Hypothalamus (tissue), 51 donors: ENCODE measurements at regions not wholly inside any gene's neighbourhood (a gene's known extent, or its start where the extent isn't known, plus 50 kb on each side); places are given as distances from the start of the nearest gene placed in this dataset.

ENCODE experiments used
- DNase-seq, 51 donors: peaks; one replicate each; lab custom pipeline; 2025; lab: John Stamatoyannopoulos, UW

DNA sequence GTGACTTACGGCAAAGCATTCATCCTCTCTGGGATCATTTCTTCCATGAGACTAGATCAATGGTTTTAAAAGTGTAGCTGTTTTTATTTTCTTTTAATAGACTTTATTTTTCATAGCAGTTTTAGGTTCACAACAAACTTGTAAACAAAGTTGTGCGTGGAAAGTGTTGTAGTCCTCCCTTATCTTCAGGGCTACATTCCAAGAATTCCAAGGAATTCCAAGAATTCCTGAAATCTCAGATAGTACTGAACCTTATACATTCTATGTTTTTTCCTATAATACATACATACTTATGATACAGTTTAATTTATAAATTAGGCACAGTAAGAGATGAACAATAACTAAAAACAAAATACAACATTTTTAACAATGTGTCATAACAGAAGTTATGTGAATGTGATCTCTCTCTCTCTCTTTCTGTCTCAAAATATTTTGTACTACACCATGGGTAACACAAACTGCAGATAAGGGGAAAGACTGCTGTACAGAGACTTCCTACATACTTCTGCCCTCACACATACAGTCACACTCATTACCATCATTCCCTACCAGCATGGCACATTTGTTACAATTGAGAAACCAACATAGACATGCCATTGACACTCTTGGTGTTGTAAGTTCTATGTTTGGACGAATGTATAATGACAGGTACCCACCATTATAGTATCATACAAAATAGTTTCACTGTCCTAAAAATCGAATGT, 1933.2 kb upstream of the WWC1 start:
- DNase-seq: no peak

DNA sequence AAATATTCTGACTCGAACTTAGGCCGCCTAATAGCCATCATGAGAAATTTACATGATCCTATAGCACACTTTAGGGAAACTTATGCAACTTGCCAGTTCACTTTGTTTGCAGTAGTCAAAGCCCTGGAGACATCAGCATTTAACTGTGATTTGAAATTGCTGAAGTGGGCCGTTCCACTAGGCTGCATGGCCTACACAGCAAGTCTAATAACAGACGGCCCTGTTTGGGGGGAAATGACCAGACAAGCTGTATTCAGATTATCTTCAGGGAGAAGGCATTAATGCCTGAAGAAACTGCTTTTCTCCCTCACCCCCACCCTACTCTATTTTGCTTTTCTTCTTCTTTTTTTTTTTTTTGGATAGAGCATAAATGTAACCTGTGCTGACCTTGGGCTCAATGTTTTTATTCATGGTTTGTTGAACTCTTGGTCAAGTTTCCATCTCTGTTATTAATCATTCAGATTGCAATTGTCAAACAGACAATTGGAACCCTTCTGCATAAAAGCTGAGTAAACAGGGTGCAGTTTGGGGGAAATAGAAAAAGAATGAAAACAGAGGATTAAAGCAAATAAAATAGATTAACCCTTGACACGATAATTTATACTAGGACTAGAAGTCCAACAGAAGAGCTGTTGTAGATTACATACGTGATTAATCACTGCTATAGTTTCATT, 1928.2 kb upstream of the WWC1 start:
- no peak for DNase-seq

DNA sequence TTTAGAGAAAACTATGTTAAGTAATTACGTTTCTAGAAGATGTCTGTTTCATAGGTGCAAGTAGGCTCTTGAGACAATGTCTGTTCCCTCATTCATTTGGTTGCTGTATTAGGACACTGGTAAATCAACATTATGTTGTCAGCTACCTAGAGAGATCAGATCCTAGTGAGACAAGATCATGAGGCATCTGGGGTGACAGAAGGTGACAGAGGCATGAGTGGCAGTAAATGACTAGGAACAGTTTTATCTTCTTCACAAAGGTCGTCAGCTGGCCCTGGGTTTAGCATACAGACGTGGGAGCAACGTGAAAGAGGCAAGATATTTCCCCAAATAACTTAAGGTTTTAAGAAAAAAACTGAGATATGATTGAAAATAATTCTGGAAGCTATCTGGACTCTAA, 1926.3 kb upstream of the WWC1 start:
- no peak for DNase-seq

DNA sequence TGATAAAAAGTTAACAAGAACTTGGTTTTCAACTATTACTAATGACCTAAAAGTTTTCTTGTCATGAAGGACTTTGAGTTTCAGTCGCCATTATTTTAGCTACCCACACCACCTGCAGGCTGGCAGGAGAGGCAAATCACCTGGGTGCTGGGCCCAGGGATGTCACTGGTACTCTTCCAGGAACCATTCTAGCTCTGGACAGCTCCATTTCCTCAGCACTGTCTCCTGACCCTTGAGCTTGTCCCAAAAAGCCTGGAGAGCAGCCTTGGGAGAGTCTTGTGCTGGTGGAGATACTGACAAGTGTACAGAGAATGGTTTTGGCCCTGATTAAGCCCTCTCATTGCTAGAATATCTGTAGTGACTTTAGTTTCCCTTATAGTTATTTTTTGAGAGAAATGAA, 1924.1 kb upstream of the WWC1 start:
- no peak for DNase-seq

DNA sequence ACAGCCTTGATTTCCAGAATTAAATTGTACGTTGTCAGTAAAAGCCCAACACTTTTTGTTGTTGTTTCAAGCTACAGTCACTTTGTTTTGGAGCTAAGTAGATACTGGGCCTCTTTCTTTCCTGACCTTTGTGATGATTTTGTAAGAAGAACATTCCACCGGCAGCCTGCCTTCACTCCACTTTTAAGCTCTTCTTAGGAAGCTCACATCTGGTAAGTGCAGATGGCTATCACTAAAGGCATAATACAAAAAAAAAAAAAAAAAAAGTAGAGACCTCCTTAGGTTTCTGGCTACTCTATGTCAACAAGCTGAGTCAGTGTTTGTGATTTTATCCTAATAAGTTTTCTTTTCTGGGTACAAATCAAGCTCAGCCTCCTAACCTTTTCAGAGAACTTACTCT, 1922.1 kb upstream of the WWC1 start:
- no peak for DNase-seq

DNA sequence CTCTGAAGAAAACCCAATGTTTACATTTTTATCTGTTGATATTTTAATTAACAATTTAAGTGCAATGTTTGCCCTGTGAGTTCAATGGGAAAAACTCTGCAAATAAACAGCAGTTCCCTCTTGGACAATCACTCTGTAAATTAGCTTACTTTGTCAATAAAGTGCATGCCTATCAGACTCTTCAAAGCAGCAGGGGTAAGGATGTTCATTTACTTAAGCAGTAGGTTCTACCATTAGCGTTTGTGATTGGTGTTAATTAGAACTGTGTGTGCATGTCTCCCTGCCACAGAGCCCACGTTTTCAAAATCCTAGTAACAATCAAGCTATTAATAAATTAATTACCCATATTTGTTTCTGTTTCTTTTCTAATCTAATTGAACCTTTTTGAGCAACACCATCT, 1921.6 kb upstream of the WWC1 start:
- DNase-seq: no peak

DNA sequence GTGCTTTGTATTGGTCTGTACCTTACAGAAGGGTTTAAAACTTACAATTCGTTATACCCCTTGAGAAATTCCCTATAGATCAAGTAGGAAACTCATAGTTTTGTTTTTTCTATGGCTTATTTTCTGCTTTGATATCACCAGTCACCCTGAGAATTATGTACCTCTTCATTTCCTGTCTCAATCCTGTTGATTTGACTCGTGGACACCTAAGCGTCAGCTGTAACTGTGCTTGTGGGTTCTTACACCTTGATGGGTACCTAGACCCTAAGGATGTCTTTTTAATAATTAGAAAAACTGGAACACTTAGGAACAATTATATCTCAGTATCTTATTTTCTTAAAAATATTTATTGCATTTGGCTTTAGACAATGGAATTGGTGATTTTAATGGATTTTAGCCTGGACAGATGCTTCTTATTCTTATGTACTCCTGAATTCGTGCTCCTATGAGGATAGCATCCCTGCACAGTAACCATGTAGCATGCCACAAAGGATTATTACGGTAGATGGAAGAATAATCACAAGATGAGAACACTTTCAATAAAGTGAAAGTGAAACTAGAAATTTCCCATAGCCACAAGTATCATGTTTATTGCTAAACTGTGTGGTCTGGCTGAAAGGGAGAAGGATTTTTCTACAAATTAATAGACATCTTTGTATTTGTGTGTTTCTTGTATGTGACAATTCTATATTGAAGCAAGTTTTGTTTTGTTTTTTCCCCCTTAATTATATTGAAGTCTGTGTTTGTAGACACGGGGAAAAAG, 1920.3 kb upstream of the WWC1 start:
- DNase-seq: no peak

DNA sequence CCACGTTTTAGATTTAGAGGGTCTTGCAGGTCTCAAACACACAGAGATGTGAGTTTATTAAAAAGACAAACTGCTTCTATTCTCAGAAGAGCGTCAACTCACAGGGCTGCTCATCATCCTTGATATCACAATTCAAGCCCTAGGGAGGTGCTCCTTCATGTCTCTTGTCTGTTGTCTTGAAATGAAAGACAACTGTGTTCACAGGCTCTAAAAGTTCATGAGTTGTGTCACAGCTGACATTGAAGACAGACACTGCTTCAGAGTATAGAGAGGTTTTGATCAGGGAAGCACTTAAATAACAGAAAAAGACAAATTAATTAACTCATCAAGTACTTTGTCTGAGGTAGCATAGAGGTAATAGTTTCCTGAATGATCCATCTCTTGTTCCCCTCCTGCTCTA, 1917.6 kb upstream of the WWC1 start:
- DNase-seq: no peak

DNA sequence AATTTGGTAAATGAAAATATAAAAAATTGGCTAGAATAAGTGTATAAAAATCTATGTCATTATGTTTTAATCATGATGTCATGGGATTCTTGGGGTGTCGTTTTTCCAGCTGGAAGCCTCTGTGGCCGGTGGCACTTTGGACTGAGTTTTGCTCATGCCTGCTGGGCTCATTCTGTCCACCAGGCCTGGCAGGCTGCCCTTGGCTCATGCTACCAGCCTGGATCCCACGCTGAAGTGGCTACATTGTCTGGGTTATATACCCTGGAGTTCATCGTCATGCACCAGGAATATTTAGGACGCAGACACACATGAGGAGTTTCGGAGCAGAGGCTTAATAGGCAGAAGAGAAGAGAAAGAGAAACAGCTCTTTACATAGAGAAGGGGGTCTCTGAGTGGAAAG, 1913.7 kb upstream of the WWC1 start:
- DNase-seq: peak in 5 of 51 donors; percentile 1 to 17 (median 2)

DNA sequence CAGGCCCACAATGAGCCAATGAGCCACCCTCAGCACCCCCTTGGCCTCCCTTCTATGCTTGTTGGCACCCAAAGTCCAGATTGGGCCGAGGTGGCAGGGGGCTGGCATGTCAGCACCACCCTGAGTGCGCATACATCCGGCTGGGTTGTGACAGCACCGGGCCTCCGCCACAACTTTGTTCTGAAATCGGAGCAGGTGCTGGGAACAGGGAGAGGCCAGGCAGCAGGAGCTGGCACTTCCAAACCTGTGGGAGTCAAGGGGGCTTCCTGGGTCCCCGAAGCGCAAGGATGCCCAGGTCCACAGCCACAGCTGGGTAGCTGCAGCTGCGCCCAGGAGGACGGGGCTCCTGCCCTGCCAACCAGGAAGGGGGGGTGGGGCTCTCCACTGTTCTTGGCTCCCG, 1911.9 kb upstream of the WWC1 start:
- DNase-seq: no peak

DNA sequence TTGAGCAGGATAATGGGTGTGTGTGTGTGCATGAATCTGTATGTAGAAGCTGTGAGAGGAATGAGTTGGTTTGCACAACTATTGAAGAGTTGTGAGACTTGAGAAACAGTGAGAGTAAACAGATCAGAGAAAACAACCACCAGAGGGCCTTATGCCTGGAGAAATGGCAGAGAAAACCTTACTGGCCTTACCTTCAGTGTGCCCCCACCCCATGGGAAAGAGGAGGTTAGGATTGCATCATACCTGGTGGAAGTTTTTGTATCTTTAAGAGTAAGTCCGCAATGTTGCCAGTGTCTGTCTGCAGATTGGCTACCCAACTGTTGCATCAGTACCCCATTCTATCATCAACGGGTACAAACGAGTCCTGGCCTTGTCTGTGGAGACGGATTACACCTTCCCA, 1909.4 kb upstream of the WWC1 start:
- DNase-seq: no peak

DNA sequence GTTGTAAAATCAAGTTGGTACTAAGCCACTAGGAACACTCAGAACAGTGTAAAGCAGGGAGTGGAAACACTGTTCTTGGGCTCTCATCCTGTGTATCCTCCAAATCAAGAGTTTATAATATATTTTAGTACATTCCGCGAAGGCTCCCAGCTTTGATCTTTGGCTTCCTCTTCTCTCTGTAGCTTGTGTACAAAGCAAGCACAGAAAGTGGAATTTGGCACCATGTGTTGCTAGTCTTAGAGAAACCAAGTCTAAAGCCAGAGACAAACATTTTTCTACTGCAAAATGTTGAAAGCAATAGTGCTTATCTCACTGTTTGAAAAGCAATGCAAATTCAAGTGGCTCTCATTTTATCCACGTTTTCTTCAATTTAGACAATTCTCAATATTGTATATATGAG, 1893.3 kb upstream of the WWC1 start:
- no peak for DNase-seq

DNA sequence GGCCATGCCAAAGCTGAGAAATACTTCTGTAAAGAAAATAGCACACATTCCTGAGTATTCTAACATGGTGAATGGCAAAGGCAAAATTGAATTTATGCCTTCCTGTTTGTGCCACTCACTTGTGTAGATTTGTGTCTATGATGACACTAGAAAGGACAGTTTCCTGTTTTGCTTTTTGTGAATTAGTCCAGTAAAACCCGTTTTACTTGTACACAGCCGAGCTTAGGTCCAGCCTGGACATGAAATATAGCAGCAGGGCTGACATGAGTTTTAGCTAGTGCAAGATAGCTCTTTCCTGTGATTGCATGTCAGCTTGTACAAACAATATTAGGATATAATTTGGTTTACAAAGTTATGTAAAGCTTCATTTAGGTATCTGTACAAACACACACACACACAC, 1891.7 kb upstream of the WWC1 start:
- no peak for DNase-seq

DNA sequence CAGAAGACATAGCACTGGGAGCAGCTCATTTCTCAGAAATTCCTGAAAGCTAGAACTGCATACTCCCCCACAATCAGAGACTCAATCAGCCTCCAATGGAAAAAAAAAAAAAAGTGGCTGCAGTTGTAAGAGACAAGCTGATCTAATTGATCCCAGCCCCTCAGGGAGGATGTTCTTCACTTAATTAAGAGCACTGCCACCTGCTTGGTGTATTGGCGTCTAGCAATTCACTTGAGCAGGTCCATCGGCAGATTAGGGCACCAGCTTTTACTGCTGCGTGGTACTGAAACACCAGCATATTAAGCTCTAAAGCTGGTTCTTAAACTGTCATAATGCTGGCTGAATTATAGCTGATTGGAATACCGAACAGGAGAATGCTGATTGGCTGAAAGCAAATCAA, 1890.1 kb upstream of the WWC1 start:
- DNase-seq: peak in 1 of 51 donors; percentile 8

DNA sequence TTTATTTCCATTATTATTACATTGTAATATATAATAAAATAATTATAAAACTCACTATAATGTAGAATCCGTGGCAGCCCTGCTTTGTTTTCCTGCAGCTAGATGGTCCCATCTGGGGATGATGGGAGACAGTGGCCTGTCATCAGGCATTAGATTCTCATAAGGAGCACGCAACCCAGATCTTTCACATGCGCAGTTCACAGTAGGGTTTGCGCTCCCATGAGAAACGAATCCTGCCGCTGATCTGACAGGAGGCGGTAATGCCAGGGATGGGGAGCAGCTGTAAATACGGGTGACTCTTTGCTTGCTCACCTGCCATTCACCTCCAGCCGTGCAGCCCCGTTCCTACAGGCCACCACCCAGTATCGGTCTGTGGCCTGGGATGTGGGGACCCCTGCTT, 1879.3 kb upstream of the WWC1 start:
- no peak for DNase-seq

DNA sequence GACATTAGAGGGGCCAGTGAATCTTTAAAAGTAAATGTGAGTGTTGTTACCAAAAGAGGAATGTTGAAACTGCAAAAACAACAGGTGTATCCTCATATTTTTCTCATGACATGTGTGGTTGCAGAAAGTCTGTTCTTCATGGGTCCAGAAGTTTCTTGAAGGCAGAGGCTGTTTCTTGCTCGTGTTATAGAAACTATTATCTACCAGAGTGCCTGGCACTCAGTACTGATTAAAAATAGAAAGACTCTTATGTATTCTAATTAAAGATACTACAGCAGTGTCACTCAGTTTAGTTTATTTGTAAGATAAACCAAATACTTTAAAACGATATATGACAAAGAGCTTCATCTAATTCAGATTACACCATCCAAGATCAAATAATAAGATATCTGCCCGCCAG, 1864.2 kb upstream of the WWC1 start:
- no peak for DNase-seq

DNA sequence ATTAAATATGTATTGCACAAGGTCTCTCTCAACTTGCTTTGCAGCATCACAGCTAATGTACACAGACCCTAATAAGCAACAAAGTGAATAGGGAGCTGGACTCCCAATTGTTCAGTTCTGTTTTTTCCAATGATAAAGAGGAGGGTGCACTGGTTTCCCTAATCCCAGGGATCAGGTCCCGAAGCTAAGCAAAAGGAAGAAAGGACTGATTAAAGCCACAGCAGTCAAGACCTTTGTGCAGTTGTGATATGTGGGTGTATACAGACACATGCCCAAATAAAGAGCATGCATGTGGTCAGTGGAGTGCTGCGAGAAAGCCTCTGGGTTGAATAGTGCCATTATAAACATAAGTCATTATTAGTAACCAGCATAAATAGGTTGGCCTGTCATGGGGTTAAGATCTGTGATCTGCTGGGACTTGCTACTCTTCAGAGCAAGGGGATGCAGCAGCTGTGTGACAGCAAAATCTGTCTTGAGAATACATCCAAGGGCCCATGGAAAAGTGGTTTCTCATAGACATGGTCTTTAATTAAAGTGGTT, 1863.1 kb upstream of the WWC1 start:
- DNase-seq: no peak

DNA sequence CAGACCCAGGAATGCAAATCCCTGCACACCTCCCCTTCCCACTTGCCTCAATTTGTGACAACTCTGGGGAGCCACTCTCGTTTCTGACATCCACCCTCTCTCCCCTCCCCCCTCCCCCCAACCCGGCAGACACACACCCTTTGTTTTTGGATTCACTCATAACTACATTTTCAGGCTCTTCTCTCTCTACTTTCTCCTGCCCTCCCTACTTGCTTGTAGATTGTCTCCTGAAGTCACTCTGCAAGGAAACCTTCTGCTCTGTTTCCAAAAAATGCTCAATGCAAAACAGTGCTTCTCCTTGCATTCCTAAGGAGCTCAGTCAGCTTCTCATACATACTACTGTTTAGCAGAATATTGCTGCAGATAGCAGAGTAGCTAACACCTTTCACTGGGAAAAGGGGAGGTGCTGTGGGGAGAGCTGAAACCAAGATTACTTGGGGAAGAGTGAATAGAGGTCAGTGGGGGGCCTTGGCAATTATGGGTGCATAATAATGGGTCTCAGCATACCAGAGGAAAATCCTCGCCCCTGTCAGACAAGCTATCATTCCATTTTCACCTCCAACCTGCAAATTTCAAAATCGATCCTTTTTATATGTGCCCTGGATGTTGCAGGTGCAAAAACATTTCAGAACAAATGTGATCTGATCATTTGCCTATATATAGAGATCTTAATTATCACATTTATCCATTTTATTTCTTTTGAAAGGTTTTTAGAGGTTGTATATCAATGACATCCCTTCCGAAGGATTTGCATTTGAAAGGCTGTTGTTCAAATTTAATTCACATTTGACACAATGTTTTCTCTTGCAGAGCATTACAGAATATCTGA, 1860.7 kb upstream of the WWC1 start:
- no peak for DNase-seq

DNA sequence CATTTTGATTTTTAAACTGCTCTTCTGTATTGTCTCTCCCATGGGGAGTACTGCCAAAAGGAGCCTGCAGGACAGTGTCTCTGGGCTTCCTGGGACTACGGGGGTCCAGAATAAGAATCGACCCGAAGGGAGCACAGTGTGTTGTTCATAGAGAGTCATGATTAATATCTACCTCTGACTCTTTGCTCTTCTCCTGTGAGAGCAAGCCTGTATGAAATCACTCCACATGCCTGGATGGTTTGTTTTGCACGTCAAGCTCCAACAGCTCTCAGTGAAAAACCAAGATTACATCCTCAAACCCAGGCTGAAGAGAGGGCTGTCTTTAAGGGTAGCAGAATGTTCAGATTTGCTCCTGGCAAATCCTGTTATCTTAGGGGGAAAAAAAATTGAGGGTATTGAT, 1860.0 kb upstream of the WWC1 start:
- no peak for DNase-seq

DNA sequence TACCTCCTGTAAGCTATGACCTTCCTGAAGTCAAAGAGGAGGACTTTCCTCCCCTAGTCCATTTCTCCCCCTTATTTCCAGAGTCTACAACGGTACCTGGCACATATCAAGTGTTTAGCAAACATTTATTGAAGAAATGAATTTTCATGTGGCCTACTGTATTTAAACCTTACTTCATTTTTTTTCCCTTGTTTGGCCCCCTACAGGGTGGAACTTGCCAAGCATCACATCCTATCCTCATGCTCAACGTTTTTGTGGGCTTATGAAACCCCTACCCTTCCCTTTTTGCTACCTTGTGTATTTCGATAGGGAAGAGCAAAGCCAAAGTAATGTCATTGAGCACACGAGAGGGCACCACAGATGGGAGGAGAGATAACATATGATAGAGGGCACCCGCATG, 1857.8 kb upstream of the WWC1 start:
- DNase-seq: no peak

DNA sequence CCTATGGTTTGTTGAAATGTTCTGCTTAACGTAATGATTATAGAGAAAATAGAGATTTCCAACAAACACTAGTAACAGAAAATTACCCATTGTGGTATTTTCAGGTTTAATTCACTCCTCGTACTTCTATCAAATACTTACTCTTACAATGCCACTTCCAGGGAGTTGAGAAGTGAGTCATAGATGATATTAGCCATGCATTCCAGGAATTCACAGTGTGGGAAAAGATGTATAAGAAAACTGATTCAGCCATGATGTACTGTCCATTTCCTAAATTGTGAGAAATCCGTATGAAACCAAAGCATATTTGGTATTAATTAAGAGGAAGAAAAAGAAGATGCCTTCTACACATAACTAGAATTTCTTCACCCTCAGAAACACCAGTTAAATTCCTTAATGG, 1854.6 kb upstream of the WWC1 start:
- no peak for DNase-seq
